ENCODE measurements at regions not wholly inside any gene's neighbourhood (a gene's known extent, or its start where the extent isn't known, plus 50 kb on each side); places are given as distances from the start of the nearest gene placed in this dataset.
"Not testable (repeated sequence)": the region's sequence is repeated elsewhere in the genome, so short reads cannot be mapped to it uniquely, and the experiment has no call there.

GRCh38 chr10:34886906-34887642 is 72.0 kb upstream of the PARD3 start:
- Mint-ChIP-seq H3K27ac (ENCODE audit: unreplicated experiment) (no peak overlapping the region), H3K4me3 (no peak overlapping the region), H3K9me3 (no peaks in the 10 kb centered on the region), H3K36me3 (ENCODE audit: low read depth) (no peaks in the 10 kb centered on the region), H3K27me3 (ENCODE audit: low read depth) (no peaks in the 10 kb centered on the region), H3K4me1 (peaks cover 14% of the 10 kb centered on the region)
- DNase-seq (ENCODE audit: low read depth, low spot score), result no peak
- TF ChIP-seq, protein P1, sequence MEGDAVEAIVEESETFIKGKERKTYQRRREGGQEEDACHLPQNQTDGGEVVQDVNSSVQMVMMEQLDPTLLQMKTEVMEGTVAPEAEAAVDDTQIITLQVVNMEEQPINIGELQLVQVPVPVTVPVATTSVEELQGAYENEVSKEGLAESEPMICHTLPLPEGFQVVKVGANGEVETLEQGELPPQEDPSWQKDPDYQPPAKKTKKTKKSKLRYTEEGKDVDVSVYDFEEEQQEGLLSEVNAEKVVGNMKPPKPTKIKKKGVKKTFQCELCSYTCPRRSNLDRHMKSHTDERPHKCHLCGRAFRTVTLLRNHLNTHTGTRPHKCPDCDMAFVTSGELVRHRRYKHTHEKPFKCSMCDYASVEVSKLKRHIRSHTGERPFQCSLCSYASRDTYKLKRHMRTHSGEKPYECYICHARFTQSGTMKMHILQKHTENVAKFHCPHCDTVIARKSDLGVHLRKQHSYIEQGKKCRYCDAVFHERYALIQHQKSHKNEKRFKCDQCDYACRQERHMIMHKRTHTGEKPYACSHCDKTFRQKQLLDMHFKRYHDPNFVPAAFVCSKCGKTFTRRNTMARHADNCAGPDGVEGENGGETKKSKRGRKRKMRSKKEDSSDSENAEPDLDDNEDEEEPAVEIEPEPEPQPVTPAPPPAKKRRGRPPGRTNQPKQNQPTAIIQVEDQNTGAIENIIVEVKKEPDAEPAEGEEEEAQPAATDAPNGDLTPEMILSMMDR (conservative IDR thresholded peaks at IDR 0.05), result no peak

GRCh38 chr10:34885898-34886297 is 70.8 kb upstream of the PARD3 start:
- Mint-ChIP-seq H3K27me3 (ENCODE audit: low read depth) (no peaks in the 10 kb centered on the region), H3K4me3 (no peak overlapping the region), H3K4me1 (peaks cover 12% of the 10 kb centered on the region), H3K9me3 (no peaks in the 10 kb centered on the region), H3K27ac (ENCODE audit: unreplicated experiment) (no peak overlapping the region), H3K36me3 (ENCODE audit: low read depth) (no peaks in the 10 kb centered on the region)
- no peak for DNase-seq (ENCODE audit: low read depth, low spot score)
- TF ChIP-seq, protein P1 (conservative IDR thresholded peaks at IDR 0.05), result no peak

DNA sequence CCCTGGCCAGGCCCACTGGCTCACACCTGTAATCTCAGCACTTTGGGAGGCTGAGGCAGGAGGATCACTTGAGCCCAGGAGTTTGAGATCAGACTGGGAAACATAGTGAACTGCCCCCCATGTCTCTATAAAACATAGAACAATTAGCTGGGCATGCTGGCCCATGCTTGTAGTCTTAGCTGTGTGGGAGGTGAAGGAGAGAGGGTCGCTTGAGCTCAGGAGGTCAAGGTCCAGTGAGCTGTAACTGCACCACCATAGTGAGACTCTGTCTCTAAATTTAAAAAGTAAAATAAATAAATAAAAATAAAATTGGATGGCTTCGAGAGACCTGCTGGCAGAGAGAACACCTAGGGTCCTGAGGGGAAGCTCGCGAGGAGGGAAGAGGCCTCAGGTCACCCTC is 69.9 kb upstream of the PARD3 start:
- Mint-ChIP-seq H3K4me3 (no peak overlapping the region), H3K27ac (ENCODE audit: unreplicated experiment) (peak overlapping the region; percentile 57)

DNA sequence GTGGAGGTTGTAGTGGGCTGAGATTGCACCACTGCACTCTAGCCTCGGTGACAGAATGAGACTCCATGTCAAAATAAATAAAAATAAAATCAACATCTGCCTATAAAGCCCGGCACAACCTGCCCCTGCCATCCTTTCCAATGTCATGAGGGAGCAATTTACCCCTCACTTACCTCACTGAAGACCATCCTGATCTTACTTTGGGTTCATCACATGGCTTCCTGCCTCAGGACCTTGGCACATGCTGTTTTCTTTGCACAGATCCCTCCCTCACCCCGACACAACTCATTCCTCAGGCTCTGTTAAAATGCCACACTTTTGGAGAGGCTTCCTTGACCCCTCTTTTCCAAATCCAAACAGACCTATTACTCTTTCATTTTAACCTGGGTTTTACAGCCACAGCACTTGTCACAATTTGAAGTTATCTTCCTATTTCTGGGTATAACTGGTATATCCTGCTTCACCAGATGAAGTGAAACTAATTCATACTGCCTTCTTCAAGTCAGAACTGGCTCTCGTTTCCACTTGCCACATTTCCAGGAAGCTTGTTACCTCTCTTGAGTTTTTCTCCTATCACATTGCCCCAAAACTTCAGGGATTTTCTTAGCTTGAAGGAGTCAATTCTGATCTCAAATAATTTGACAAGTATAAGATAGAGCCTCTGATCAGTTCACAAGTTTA is 69.3 kb upstream of the PARD3 start:
- H3K4me3 Mint-ChIP-seq, result no peak overlapping the region
- DNase-seq (ENCODE audit: low read depth, low spot score), result no peak
- no peak overlapping the region for H3K27ac Mint-ChIP-seq (ENCODE audit: unreplicated experiment)
- no peaks in the 10 kb centered on the region for H3K36me3 Mint-ChIP-seq (ENCODE audit: low read depth)
- H3K9me3 Mint-ChIP-seq, result no peaks in the 10 kb centered on the region
- peaks cover 10% of the 10 kb centered on the region for H3K4me1 Mint-ChIP-seq
- TF ChIP-seq, protein P1 (conservative IDR thresholded peaks at IDR 0.05), result no peak
- no peaks in the 10 kb centered on the region for H3K27me3 Mint-ChIP-seq (ENCODE audit: low read depth)

More for the DNA sequence above, 69.9 kb upstream of the PARD3 start:
- no peaks in the 10 kb centered on the region for H3K36me3 Mint-ChIP-seq (ENCODE audit: low read depth)
- H3K9me3 Mint-ChIP-seq, result no peaks in the 10 kb centered on the region
- no peak for DNase-seq (ENCODE audit: low read depth, low spot score)
- no peaks in the 10 kb centered on the region for H3K27me3 Mint-ChIP-seq (ENCODE audit: low read depth)
- peaks cover 10% of the 10 kb centered on the region for H3K4me1 Mint-ChIP-seq
- TF ChIP-seq, protein P1 (conservative IDR thresholded peaks at IDR 0.05), result no peak

DNA sequence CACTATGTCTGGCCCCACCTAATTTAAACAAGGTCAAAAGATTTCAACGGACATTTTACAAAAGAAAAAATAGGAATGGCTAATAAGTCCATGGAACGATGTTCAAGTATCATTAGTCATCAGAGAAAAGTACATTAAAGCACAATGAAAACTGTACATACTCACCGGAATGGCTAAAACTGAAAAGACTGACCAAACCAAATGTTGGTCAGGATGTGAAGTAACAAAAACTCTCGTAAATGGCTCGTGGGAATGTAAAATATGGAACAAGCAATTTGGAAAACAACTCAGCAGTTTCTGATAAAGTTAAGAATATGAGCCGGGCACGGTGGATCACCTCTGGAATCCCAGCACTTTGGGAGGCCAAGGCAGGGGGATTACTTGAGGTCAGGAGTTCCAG is 65.7 kb upstream of the PARD3 start:
- no peaks in the 10 kb centered on the region for H3K36me3 Mint-ChIP-seq (ENCODE audit: low read depth)
- H3K27ac Mint-ChIP-seq (ENCODE audit: unreplicated experiment), result no peak overlapping the region
- no peaks in the 10 kb centered on the region for H3K9me3 Mint-ChIP-seq
- H3K4me3 Mint-ChIP-seq, result no peak overlapping the region
- peaks cover 4% of the 10 kb centered on the region for H3K4me1 Mint-ChIP-seq
- H3K27me3 Mint-ChIP-seq (ENCODE audit: low read depth), result no peaks in the 10 kb centered on the region
- DNase-seq (ENCODE audit: low read depth, low spot score), result no peak
- TF ChIP-seq, protein P1 (conservative IDR thresholded peaks at IDR 0.05), result no peak

DNA sequence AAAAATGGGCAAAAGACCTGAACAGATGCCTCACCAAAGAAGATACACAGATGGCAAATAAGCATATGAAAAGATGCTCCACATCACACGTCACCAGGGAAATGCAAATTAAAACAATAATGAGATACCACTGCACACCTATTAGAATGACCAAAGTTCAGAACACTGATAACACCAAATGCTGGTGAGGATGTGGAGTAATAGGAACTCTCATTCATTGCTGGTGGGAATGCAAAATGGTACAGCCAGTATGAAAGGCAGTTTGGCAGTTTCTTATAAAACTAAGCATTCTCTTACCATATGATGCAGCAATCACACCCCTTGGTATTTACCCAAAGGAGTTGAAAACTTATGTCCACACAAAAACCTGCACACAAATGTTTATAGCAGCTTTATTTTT is 63.6 kb upstream of the PARD3 start:
- H3K4me3 Mint-ChIP-seq; H3K36me3 Mint-ChIP-seq (ENCODE audit: low read depth); DNase-seq (ENCODE audit: low read depth, low spot score); H3K9me3 Mint-ChIP-seq; H3K27me3 Mint-ChIP-seq (ENCODE audit: low read depth); H3K4me1 Mint-ChIP-seq; H3K27ac Mint-ChIP-seq (ENCODE audit: unreplicated experiment): not testable (repeated sequence)

All from neural crest cell (in vitro differentiated cells).